ENCODE measurements at regions not wholly inside any gene's neighbourhood (a gene's known extent, or its start where the extent isn't known, plus 50 kb on each side); places are given as distances from the start of the nearest gene placed in this dataset.

DNA sequence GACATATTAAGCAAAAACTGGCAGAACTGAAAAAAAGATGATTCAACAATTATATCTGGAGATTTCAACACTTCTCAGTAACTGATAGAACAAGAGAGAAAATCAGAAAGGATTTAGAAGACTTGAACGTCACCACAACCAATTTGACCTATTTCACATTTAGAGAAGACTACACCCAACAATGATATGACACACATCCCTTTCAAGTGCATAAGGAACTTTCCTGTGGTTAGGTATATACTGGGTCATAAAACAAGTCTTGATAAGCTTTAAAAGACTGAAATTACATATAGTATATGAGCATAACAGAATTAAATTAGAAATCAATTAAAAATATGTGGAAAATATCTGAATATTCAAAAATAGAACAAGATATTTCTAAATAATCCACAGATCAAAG lies 201.2 kb upstream of the HAND2 start:
- DNase-seq (ENCODE audit: low read depth, low spot score) (no peak), ATAC-seq (no peak)
- BruUV-seq (replicated peaks), result no TSS peak
- Histone ChIP-seq H3K4me1 (ENCODE audit: control insufficient read depth in 1 of 2, insufficient read depth in 2 of 2, low read length in 2 of 2) (no peaks in the 10 kb centered on the region), H3K27ac (ENCODE audit: low read depth, low read length) (no peak overlapping the region), H3K4me3 (replicated peaks in 1 of 2; ENCODE audit: low read depth in 1 of 2, low read length in 2 of 2) (no peak overlapping the region), H3K9ac (ENCODE audit: low read length) (no peak overlapping the region), H3K9me3 (ENCODE audit: control insufficient read depth in 1 of 2, insufficient read depth in 1 of 2, low read depth in 1 of 2, low read length in 2 of 2) (no peaks in the 10 kb centered on the region), H3K36me3 (ENCODE audit: control insufficient read depth in 1 of 2, insufficient read depth in 2 of 2, low read length in 2 of 2) (no peaks in the 10 kb centered on the region), H3K27me3 (ENCODE audit: insufficient read depth, low read length) (0 out of 2 replicates have a peak, but pooled peaks cover 8% of the 10 kb centered on the region), H3K79me2 (ENCODE audit: insufficient read depth, low read length) (no peaks in the 10 kb centered on the region), H2AFZ (ENCODE audit: low read depth, low read length, poor library complexity, severe bottlenecking) (no peak overlapping the region), H3K4me2 (ENCODE audit: low read length) (no peak overlapping the region), H4K20me1 (ENCODE audit: insufficient read depth) (no peaks in the 10 kb centered on the region), H3K9me2 (ENCODE audit: insufficient read depth) (no peaks in the 10 kb centered on the region)
- ChIA-PET CTCF (no interaction called here), RAD21 (ENCODE audit: low non-redundant PET in 1 of 2, low total read pairs in 2 of 2, uncharacterized antibody in 2 of 2, unreplicated experiment in 2 of 2) (no interaction called here), POLR2A (no interaction called here)
- no peak for TF ChIP-seq JUND (IDR thresholded peaks at IDR 0.05)
- intact Hi-C loops (cut with micrococcal nuclease), result no loop called here

DNA sequence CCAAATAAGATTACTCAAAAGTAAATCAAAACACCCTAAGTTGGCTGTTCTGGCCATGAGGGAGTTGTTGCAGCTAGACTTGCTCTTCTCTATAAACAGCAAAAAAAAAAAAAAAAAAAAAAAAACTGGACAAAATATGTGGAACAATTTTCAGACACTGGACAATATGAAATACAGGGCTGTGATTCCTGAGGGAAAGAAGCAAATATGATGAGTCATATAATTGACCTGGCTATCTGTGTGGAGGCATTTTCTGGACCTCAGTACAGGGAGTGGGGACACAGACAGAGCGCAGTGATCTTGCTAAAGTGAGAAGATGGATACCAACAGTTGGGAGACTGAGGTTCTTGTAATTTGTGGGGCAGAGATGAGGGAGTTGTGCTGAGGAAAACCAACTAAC lies 192.0 kb upstream of the HAND2 start:
- TF ChIP-seq, protein P1, sequence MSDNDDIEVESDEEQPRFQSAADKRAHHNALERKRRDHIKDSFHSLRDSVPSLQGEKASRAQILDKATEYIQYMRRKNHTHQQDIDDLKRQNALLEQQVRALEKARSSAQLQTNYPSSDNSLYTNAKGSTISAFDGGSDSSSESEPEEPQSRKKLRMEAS (IDR thresholded peaks at IDR 0.05), result no peak
- TF ChIP-seq, protein P2, sequence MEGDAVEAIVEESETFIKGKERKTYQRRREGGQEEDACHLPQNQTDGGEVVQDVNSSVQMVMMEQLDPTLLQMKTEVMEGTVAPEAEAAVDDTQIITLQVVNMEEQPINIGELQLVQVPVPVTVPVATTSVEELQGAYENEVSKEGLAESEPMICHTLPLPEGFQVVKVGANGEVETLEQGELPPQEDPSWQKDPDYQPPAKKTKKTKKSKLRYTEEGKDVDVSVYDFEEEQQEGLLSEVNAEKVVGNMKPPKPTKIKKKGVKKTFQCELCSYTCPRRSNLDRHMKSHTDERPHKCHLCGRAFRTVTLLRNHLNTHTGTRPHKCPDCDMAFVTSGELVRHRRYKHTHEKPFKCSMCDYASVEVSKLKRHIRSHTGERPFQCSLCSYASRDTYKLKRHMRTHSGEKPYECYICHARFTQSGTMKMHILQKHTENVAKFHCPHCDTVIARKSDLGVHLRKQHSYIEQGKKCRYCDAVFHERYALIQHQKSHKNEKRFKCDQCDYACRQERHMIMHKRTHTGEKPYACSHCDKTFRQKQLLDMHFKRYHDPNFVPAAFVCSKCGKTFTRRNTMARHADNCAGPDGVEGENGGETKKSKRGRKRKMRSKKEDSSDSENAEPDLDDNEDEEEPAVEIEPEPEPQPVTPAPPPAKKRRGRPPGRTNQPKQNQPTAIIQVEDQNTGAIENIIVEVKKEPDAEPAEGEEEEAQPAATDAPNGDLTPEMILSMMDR (IDR thresholded peaks at IDR 0.05 in 2 of 3, conservative IDR thresholded peaks at IDR 0.05 in 1 of 3; ENCODE audit: borderline replicate concordance in 1 of 3, insufficient read depth in 1 of 3, low read depth in 2 of 3, low read length in 2 of 3), result no peak
- no peak for TF ChIP-seq POLR2A (IDR thresholded peaks at IDR 0.05; ENCODE audit: borderline replicate concordance, extremely low read depth, insufficient read depth, insufficient read length)
- no peak for TF ChIP-seq ZNF274 (IDR thresholded peaks at IDR 0.05; ENCODE audit: low read depth, low read length)
- TF ChIP-seq, protein P3, sequence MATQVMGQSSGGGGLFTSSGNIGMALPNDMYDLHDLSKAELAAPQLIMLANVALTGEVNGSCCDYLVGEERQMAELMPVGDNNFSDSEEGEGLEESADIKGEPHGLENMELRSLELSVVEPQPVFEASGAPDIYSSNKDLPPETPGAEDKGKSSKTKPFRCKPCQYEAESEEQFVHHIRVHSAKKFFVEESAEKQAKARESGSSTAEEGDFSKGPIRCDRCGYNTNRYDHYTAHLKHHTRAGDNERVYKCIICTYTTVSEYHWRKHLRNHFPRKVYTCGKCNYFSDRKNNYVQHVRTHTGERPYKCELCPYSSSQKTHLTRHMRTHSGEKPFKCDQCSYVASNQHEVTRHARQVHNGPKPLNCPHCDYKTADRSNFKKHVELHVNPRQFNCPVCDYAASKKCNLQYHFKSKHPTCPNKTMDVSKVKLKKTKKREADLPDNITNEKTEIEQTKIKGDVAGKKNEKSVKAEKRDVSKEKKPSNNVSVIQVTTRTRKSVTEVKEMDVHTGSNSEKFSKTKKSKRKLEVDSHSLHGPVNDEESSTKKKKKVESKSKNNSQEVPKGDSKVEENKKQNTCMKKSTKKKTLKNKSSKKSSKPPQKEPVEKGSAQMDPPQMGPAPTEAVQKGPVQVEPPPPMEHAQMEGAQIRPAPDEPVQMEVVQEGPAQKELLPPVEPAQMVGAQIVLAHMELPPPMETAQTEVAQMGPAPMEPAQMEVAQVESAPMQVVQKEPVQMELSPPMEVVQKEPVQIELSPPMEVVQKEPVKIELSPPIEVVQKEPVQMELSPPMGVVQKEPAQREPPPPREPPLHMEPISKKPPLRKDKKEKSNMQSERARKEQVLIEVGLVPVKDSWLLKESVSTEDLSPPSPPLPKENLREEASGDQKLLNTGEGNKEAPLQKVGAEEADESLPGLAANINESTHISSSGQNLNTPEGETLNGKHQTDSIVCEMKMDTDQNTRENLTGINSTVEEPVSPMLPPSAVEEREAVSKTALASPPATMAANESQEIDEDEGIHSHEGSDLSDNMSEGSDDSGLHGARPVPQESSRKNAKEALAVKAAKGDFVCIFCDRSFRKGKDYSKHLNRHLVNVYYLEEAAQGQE (IDR thresholded peaks at IDR 0.05; ENCODE audit: low read depth), result no peak
- TF ChIP-seq SRF (IDR thresholded peaks at IDR 0.05; ENCODE audit: low read depth), result no peak
- no peak for TF ChIP-seq ZFX (IDR thresholded peaks at IDR 0.05)
- TF ChIP-seq EGR1 (IDR thresholded peaks at IDR 0.05; ENCODE audit: low read depth), result no peak
- no peak for TF ChIP-seq FOSL1 (IDR thresholded peaks at IDR 0.05; ENCODE audit: low read depth)
- TF ChIP-seq ELF1 (IDR thresholded peaks at IDR 0.05; ENCODE audit: borderline replicate concordance, low read depth), result no peak
- no peak for TF ChIP-seq JUND (IDR thresholded peaks at IDR 0.05)
- TF ChIP-seq, protein P4, sequence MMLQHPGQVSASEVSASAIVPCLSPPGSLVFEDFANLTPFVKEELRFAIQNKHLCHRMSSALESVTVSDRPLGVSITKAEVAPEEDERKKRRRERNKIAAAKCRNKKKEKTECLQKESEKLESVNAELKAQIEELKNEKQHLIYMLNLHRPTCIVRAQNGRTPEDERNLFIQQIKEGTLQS (IDR thresholded peaks at IDR 0.05), result no peak
- no peak for TF ChIP-seq RAD21 (IDR thresholded peaks at IDR 0.05; ENCODE audit: low read depth)
- no peak overlapping the region for H3K9ac ChIP-seq (ENCODE audit: low read length)
- BruUV-seq (replicated peaks), result no TSS peak
- ChIA-PET RAD21 (ENCODE audit: low non-redundant PET in 1 of 2, low total read pairs in 2 of 2, uncharacterized antibody in 2 of 2, unreplicated experiment in 2 of 2) (no interaction called here), CTCF (no interaction called here), POLR2A (no interaction called here)
- H3K27ac ChIP-seq (ENCODE audit: low read depth, low read length), result no peak overlapping the region
- no peaks in the 10 kb centered on the region for H3K4me1 ChIP-seq (ENCODE audit: control insufficient read depth in 1 of 2, insufficient read depth in 2 of 2, low read length in 2 of 2)
- H3K9me2 ChIP-seq (ENCODE audit: insufficient read depth), result no peaks in the 10 kb centered on the region
- H3K36me3 ChIP-seq (ENCODE audit: control insufficient read depth in 1 of 2, insufficient read depth in 2 of 2, low read length in 2 of 2), result no peaks in the 10 kb centered on the region
- no peaks in the 10 kb centered on the region for H3K79me2 ChIP-seq (ENCODE audit: insufficient read depth, low read length)
- DNase-seq (ENCODE audit: low read depth, low spot score), result no peak
- no peak overlapping the region for H2AFZ ChIP-seq (ENCODE audit: low read depth, low read length, poor library complexity, severe bottlenecking)
- H3K4me3 ChIP-seq (replicated peaks in 1 of 2; ENCODE audit: low read depth in 1 of 2, low read length in 2 of 2), result no peak overlapping the region
- H3K4me2 ChIP-seq (ENCODE audit: low read length), result no peak overlapping the region
- no peaks in the 10 kb centered on the region for H3K9me3 ChIP-seq (ENCODE audit: control insufficient read depth in 1 of 2, insufficient read depth in 1 of 2, low read depth in 1 of 2, low read length in 2 of 2)
- intact Hi-C loops (cut with micrococcal nuclease), result no loop called here
- no peaks in the 10 kb centered on the region for H3K27me3 ChIP-seq (ENCODE audit: insufficient read depth, low read length)
- ATAC-seq, result no peak
- no peaks in the 10 kb centered on the region for H4K20me1 ChIP-seq (ENCODE audit: insufficient read depth)
